KMS-11 (cell line): ENCODE measurements at regions not wholly inside any gene's neighbourhood (a gene's known extent, or its start where the extent isn't known, plus 50 kb on each side); places are given as distances from the start of the nearest gene placed in this dataset.

ENCODE experiments used
- H2AFZ ChIP-seq: fragments of 200-600 bp; sonication (generic); 2 replicates; pipeline ENCODE4 v1.6.1; 2016; ENCODE audit warnings: antibody characterized with exemption, mixed run types, low read depth
- H3K27ac ChIP-seq: fragments of 200-600 bp; sonication (generic); 2 replicates; pipeline ENCODE4 v1.6.1; 2016; ENCODE audit warnings: mild to moderate bottlenecking, mixed run types
- H3K27me3 ChIP-seq: fragments of 200-600 bp; sonication (generic); 2 replicates; pipeline ENCODE4 v1.6.1; 2017; ENCODE audit warnings: mild to moderate bottlenecking, low read depth, mixed run types, moderate library complexity; ENCODE audit not compliant: insufficient read depth
- H3K36me3 ChIP-seq: fragments of 200-600 bp; sonication (generic); 2 replicates; pipeline ENCODE4 v1.6.1; 2017; ENCODE audit warnings: mild to moderate bottlenecking, mixed run types; ENCODE audit not compliant: insufficient read depth
- H3K4me1 ChIP-seq: fragments of 200-600 bp; sonication (generic); 2 replicates; pipeline ENCODE4 v1.6.1; 2016; ENCODE audit warnings: mild to moderate bottlenecking, low read depth, mixed run types; ENCODE audit not compliant: poor library complexity, severe bottlenecking
- H3K4me2 ChIP-seq: fragments of 200-600 bp; sonication (generic); 2 replicates; pipeline ENCODE4 v1.7.0; 2016; ENCODE audit warnings: mild to moderate bottlenecking, mixed run types
- H3K4me3 ChIP-seq: fragments of 200-600 bp; sonication (generic); IDR thresholded peaks from 2 replicates; pipeline ENCODE4 v1.6.1; 2017; ENCODE audit warnings: low read depth, low read length, mixed read lengths; ENCODE audit not compliant: insufficient read depth
- H3K79me2 ChIP-seq: fragments of 200-600 bp; sonication (generic); 2 replicates; pipeline ENCODE4 v1.6.1; 2016; ENCODE audit warnings: low read depth, mixed run types; ENCODE audit not compliant: insufficient read depth
- H3K9ac ChIP-seq: fragments of 200-600 bp; sonication (generic); 2 replicates; pipeline ENCODE4 v1.6.1; 2016; ENCODE audit warnings: mild to moderate bottlenecking, mixed run types
- H4K20me1 ChIP-seq: fragments of 200-600 bp; sonication (generic); 2 replicates; pipeline ENCODE4 v1.6.1; 2016; ENCODE audit warnings: mild to moderate bottlenecking, mixed run types; ENCODE audit not compliant: insufficient read depth
- TF ChIP-seq, protein P1 (sequence below): fragments of 200-600 bp; sonication (generic); conservative IDR thresholded peaks from 2 replicates; pipeline ENCODE4 v1.6.1; 2017; ENCODE audit warnings: low read depth, mild to moderate bottlenecking, antibody characterized with exemption, low read length, moderate library complexity, mixed read lengths

DNA sequence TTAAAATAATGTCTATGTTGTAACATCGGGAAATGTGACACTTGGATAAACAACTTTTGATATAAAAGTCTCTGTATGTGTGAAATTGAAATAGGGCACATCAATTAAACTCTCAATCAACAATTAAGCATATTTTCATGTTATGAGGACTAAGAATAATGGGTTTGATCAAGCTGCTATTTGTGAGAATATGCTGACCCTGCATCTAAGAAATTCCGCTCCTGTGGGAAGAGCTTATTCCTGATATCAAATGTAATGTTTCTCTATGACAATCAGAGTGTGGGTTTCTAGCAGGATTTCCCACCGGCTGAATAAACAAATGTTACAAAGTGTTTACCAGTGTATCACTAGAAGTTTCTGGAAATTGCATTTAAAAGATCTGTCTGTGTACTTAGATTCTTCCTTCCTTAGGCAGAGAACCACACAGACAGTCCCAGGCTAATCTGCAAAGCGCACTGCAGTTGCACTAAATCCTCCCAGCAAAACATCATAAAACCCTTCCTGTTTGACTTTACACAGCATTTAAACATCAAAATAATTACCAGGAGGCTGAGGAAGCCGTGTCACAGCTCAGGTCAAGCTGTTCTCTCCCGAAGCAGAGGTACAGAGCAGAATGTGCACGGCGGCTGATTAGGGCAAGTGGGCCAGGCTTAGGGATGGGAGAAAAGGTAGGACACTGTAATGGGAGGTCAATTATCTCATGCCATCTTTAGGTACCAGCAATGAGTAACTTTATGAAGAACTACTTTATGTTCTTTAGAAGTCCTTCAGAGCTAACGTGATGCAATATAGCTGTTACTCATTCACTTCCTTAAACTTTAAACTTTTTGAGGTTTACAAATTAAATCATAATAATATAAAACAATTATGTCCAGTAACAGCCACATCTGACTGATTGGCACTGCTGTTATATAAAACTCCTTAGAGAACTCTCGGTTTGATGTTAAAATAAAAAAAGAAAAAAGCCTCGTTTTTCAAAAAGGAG lies 109.1 kb upstream of the CTTNBP2 start:
- Histone ChIP-seq H3K27me3 (no peaks in the 10 kb centered on the region), H3K79me2 (no peaks in the 10 kb centered on the region), H4K20me1 (no peaks in the 10 kb centered on the region), H3K9ac (no peak overlapping the region), H3K4me2 (no peak overlapping the region), H3K4me1 (no peaks in the 10 kb centered on the region), H3K4me3 (no peak overlapping the region), H3K36me3 (no peaks in the 10 kb centered on the region), H2AFZ (no peak overlapping the region), H3K27ac (no peak overlapping the region)
- TF ChIP-seq, protein P1, sequence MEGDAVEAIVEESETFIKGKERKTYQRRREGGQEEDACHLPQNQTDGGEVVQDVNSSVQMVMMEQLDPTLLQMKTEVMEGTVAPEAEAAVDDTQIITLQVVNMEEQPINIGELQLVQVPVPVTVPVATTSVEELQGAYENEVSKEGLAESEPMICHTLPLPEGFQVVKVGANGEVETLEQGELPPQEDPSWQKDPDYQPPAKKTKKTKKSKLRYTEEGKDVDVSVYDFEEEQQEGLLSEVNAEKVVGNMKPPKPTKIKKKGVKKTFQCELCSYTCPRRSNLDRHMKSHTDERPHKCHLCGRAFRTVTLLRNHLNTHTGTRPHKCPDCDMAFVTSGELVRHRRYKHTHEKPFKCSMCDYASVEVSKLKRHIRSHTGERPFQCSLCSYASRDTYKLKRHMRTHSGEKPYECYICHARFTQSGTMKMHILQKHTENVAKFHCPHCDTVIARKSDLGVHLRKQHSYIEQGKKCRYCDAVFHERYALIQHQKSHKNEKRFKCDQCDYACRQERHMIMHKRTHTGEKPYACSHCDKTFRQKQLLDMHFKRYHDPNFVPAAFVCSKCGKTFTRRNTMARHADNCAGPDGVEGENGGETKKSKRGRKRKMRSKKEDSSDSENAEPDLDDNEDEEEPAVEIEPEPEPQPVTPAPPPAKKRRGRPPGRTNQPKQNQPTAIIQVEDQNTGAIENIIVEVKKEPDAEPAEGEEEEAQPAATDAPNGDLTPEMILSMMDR, result no peak

DNA sequence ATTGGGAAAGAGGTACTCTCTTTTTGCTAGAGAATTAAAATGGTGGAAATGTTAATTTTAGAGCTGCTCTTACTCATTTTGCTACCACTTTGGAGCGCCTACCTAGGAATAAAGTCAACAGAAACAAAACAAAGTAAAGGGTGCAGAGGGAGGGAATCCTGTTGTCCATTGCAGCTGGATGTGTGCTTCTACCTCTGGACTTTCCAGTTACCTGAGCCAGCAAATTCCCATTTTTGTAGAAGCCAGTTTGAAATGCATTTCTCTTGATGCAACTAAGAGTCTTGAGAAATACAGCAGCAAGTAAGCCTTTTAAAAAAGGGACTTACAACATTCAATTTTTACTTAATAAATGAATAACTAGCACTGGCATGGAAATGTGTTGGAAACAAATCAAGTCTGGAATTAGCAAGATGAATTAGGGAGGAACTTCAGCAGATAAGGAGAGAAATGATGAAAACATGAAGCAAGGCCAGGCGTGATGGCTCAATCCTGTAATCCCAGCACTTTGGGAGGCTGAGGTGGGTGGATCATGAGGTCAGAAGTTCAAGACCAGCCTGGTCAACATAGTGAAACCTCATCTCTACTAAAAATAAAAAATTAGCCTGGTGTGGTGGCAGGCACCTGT lies 113.5 kb upstream of the CTTNBP2 start:
- Histone ChIP-seq H4K20me1 (no peaks in the 10 kb centered on the region), H3K27me3 (no peaks in the 10 kb centered on the region), H3K79me2 (no peaks in the 10 kb centered on the region), H3K9ac (no peak overlapping the region), H3K36me3 (no peaks in the 10 kb centered on the region), H2AFZ (no peak overlapping the region), H3K4me3 (no peak overlapping the region), H3K4me1 (no peaks in the 10 kb centered on the region), H3K4me2 (no peak overlapping the region), H3K27ac (no peak overlapping the region)
- TF ChIP-seq, protein P1, result no peak

DNA sequence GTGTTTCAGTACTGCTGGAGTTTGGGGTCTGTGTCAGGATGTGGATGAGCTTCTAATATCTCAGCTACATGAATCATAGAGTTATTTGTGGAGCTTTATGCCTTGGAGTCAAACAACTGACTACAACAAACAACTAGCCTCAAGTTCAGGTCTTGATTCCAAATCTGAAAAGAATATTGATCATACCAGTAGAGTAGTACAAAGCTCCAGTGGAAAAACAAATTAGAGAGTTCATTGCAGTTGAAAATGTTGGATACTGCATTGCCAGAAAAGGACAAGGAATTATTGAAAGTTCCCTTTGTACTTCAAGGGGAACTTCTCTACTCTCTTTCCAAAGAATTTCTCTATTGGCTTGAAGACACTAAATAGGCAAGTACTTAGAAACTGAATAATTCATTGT lies 117.6 kb upstream of the CTTNBP2 start:
- TF ChIP-seq, protein P1, result no peak

DNA sequence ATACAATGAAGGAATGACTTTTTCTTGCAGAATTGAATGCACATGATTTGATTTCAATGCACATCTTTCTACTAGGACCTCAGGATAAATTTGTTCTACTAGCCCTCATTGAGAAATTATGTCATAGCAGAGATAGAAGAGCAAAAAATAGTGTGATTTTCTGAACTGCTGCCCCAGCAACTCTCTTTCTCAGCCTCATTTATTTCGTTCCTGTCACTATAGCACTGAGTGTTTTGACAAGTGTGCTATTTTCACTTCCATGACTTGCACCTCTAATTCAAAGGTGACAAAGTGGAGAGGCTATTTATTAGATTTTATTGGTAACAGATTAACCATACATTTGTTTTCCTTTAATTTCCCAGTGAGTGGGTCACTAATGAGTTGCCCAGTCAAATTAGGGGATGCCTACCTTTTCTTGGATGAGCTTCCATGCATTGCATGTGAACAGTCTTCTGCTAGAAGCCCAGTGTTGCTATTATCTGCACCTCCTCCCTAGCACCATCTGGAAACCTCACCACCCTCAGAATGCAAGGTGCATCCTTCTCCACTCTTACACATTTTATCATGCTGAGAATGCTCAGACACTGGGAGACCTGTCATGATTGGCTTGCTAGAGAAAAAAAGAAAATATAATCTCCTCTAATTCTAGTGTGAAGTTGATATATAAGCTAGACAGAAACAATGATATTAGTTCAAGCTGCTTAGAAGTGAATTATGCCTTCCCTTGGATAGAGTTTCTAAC lies 119.6 kb upstream of the CTTNBP2 start:
- no peaks in the 10 kb centered on the region for H3K27me3 ChIP-seq
- no peak overlapping the region for H3K9ac ChIP-seq
- H3K36me3 ChIP-seq, result no peaks in the 10 kb centered on the region
- TF ChIP-seq, protein P1, result no peak
- H3K79me2 ChIP-seq, result no peaks in the 10 kb centered on the region
- no peak overlapping the region for H3K4me2 ChIP-seq
- H3K4me3 ChIP-seq, result no peak overlapping the region
- H3K27ac ChIP-seq, result no peak overlapping the region
- no peaks in the 10 kb centered on the region for H3K4me1 ChIP-seq
- H4K20me1 ChIP-seq, result no peaks in the 10 kb centered on the region
- no peak overlapping the region for H2AFZ ChIP-seq

More for the DNA sequence above, 117.6 kb upstream of the CTTNBP2 start:
- Histone ChIP-seq H3K79me2 (no peaks in the 10 kb centered on the region), H3K4me2 (no peak overlapping the region), H3K36me3 (no peaks in the 10 kb centered on the region), H2AFZ (no peak overlapping the region), H3K4me1 (no peaks in the 10 kb centered on the region), H3K4me3 (no peak overlapping the region), H3K9ac (no peak overlapping the region), H3K27ac (no peak overlapping the region), H3K27me3 (no peaks in the 10 kb centered on the region), H4K20me1 (no peaks in the 10 kb centered on the region)
